Endothelial cell of umbilical vein (primary cell): ENCODE measurements at regions not wholly inside any gene's neighbourhood (a gene's known extent, or its start where the extent isn't known, plus 50 kb on each side); places are given as distances from the start of the nearest gene placed in this dataset.

Experiments used
- BruUV-seq: library from RNA; stranded (reverse); fragments of 400-500 nt; replicated peaks from 2 replicates; lab custom pipeline; 2021; lab: Mats Ljungman, UMichigan
- CTCF ChIA-PET: fragments of 300-600, 350-600 bp; sonication (Branson Sonifier 250); formaldehyde crosslinking; loops from one replicate; lab custom pipeline; 2021; ENCODE audit warnings: antibody characterized with exemption, inconsistent platforms; lab: Charles Lee
- POLR2A ChIA-PET: fragments of 300-600, 350-600 bp; sonication (Branson Sonifier 250); formaldehyde crosslinking; loops from one replicate; lab custom pipeline; 2021; ENCODE audit warnings: antibody characterized with exemption, inconsistent platforms; lab: Charles Lee
- DNase-seq: peaks from one replicate; pipeline ENCODE4 v3.0.0-alpha.2; 2011; ENCODE audit warnings: low read depth, low spot score
- FAIRE-seq: peaks from 2 replicates; lab custom pipeline; 2011; peaks lifted over from hg19 to GRCh38; lab: Jason Lieb, UNC
- H2AFZ ChIP-seq: 2 replicates; pipeline ENCODE4 v1.6.0; 2012; ENCODE audit warnings: low read depth, low read length, control low read depth, inconsistent platforms
- H3K27ac ChIP-seq: 2 replicates; pipeline ENCODE4 v1.5.1; 2011; ENCODE audit warnings: low read depth, mild to moderate bottlenecking, control low read depth, low read length, moderate library complexity; ENCODE audit not compliant: insufficient read depth
- H3K27me3 ChIP-seq, 2 experiments: 2 replicates each; pipeline versions ENCODE4 v1.6.0 to v1.6.1; 2011; ENCODE audit warnings: low read length in 2 of 2, mixed read lengths in 1 of 2; ENCODE audit not compliant: control insufficient read depth in 2 of 2, insufficient read depth in 2 of 2
- H3K36me3 ChIP-seq, 2 experiments: 2 replicates in 1 of 2; 3 replicates in 1 of 2; pipeline ENCODE4 v1.5.1; 2011; ENCODE audit warnings: low read length in 2 of 2, mild to moderate bottlenecking in 1 of 2, moderate library complexity in 1 of 2; ENCODE audit not compliant: control insufficient read depth in 2 of 2, insufficient read depth in 2 of 2; ENCODE audit errors: extremely low read depth in 1 of 2
- H3K4me1 ChIP-seq: 3 replicates; pipeline ENCODE4 v1.5.1; 2011; ENCODE audit warnings: mild to moderate bottlenecking, low read length; ENCODE audit not compliant: control insufficient read depth, insufficient read depth; ENCODE audit errors: extremely low read depth
- H3K4me2 ChIP-seq: 2 replicates; pipeline ENCODE4 v1.6.1; 2011; ENCODE audit warnings: low read length, control low read depth, mixed read lengths; ENCODE audit not compliant: insufficient read depth
- H3K4me3 ChIP-seq, 3 experiments: fragments of 200-600 bp in 1 of 3; sonication (generic), shearing (Covaris generic) in 1 of 3; replicated peaks in 1 of 3; 2 replicates each; pipeline ENCODE4 v1.5.1; 2011 to 2016; ENCODE audit warnings: control low read depth in 3 of 3, low read length in 3 of 3, mild to moderate bottlenecking in 2 of 3, inconsistent platforms in 1 of 3, low read depth in 1 of 3, moderate library complexity in 1 of 3; ENCODE audit not compliant: insufficient read depth in 1 of 3
- H3K79me2 ChIP-seq: 2 replicates; pipeline ENCODE4 v1.6.0; 2012; ENCODE audit warnings: low read length, inconsistent platforms; ENCODE audit not compliant: control insufficient read depth, insufficient read depth
- H3K9ac ChIP-seq: replicated peaks from 2 replicates; pipeline ENCODE3; 2011; ENCODE audit warnings: low read length, control low read depth; ENCODE audit not compliant: insufficient read depth; ENCODE audit errors: extremely low read depth
- H3K9me1 ChIP-seq: replicated peaks from 3 replicates; pipeline ENCODE4 v1.6.0; 2011; ENCODE audit warnings: mild to moderate bottlenecking, low read length; ENCODE audit not compliant: control insufficient read depth, insufficient read depth; ENCODE audit errors: extremely low read depth
- H3K9me3 ChIP-seq: replicated peaks from 2 replicates; pipeline ENCODE4 v1.5.1; 2012; ENCODE audit warnings: low read length, inconsistent platforms; ENCODE audit not compliant: control insufficient read depth, insufficient read depth
- H4K20me1 ChIP-seq: replicated peaks from 2 replicates; pipeline ENCODE3; 2011; ENCODE audit warnings: mild to moderate bottlenecking, low read length; ENCODE audit not compliant: control insufficient read depth, insufficient read depth; ENCODE audit errors: extremely low read depth
- FOS ChIP-seq: IDR thresholded peaks from 2 replicates; pipeline ENCODE4 v1.6.1; 2011; ENCODE audit warnings: mild to moderate bottlenecking, low read length, moderate library complexity, borderline replicate concordance; ENCODE audit not compliant: insufficient read depth
- GATA2 ChIP-seq: IDR thresholded peaks from 2 replicates; pipeline ENCODE4 v1.7.0; 2011; ENCODE audit warnings: low read depth, mild to moderate bottlenecking, moderate library complexity, mixed read lengths, low read length; ENCODE audit not compliant: insufficient read length, insufficient read depth
- POLR2A ChIP-seq: IDR thresholded peaks from 2 replicates; pipeline ENCODE4 v1.6.1; 2012; ENCODE audit warnings: low read depth, mild to moderate bottlenecking, control low read depth, low read length
- POLR2AphosphoS5 ChIP-seq: IDR thresholded peaks from 2 replicates; pipeline ENCODE4 v1.6.1; 2012; ENCODE audit warnings: low read depth, mild to moderate bottlenecking, control low read depth, low read length, moderate library complexity; ENCODE audit not compliant: insufficient read depth
- dilution Hi-C: fragments of 300-500 bp; cut with MboI; formaldehyde crosslinking; loops from one replicate; pipeline ENCODE4 v1.15.0; 2019; ENCODE audit warnings: low sequenced_read_pairs; ENCODE audit not compliant: extremely low pct_ligation_motif_present
- intact Hi-C: fragments of 100-400 bp; cut with micrococcal nuclease; formaldehyde crosslinking; loops from one replicate; pipeline ENCODE4 v1.10.0; 2022
- TF ChIP-seq, protein P1 (sequence below): IDR thresholded peaks from 2 replicates; pipeline ENCODE4 v1.6.1; 2011; ENCODE audit not compliant: insufficient read depth, insufficient read length

GRCh38 chr6:76466286-76466685 is 393.8 kb upstream of the IMPG1 start:
- Histone ChIP-seq H3K27ac (no peak overlapping the region), H3K9me3 (no peaks in the 10 kb centered on the region), H3K4me2 (no peak overlapping the region), H3K9ac (no peak overlapping the region), H3K79me2 (no peaks in the 10 kb centered on the region), H3K4me1 (no peaks in the 10 kb centered on the region), H3K9me1 (no peaks in the 10 kb centered on the region), H4K20me1 (no peaks in the 10 kb centered on the region), H3K27me3 (no peaks in the 10 kb centered on the region), H3K36me3 (no peaks in the 10 kb centered on the region), H2AFZ (no peak overlapping the region), H3K4me3 (no peak overlapping the region)
- ChIA-PET POLR2A (no interaction called here), CTCF (interaction anchor here (0.6 kb wide), 1 partner anchor 9 kb away, joined by 3 read pairs; no protein-coding TSS in a partner anchor)
- intact Hi-C loops (no loop called here), dilution Hi-C loops (no loop called here)
- DNase-seq (no peak), FAIRE-seq (no peak)
- TF ChIP-seq, protein P1, sequence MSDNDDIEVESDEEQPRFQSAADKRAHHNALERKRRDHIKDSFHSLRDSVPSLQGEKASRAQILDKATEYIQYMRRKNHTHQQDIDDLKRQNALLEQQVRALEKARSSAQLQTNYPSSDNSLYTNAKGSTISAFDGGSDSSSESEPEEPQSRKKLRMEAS: no peak
- TF ChIP-seq GATA2 (no peak), FOS (no peak), POLR2A (no peak)
- BruUV-seq: no TSS peak

DNA sequence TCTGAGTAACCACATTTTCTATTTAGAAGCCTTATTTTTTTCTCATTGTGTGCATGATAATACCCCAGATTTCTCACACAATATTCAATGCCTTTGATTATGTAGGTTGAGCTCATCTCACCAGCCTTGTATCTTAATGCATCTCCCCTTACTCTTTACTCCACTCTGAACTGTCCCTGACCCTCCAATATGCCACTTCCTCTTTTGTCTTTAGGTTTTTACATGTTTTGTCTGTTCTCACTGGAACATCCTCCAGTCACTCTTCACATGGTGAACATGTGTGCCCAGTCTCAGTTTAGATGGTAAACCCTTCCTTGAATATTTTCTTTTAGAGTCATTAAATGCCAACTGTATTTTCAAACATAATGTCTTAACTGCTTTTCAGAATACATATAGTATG is 392.9 kb upstream of the IMPG1 start:
- Histone ChIP-seq H2AFZ (no peak overlapping the region), H3K9me3 (no peaks in the 10 kb centered on the region), H3K4me3 (no peak overlapping the region), H4K20me1 (no peaks in the 10 kb centered on the region), H3K9me1 (no peaks in the 10 kb centered on the region), H3K27ac (no peak overlapping the region), H3K4me2 (no peak overlapping the region), H3K79me2 (no peaks in the 10 kb centered on the region), H3K36me3 (no peaks in the 10 kb centered on the region), H3K4me1 (no peaks in the 10 kb centered on the region), H3K27me3 (no peaks in the 10 kb centered on the region), H3K9ac (no peak overlapping the region)
- ChIA-PET POLR2A (no interaction called here), CTCF (no interaction called here)
- intact Hi-C loops (no loop called here), dilution Hi-C loops (no loop called here)
- BruUV-seq: no TSS peak
- DNase-seq: no peak
- TF ChIP-seq, protein P1: no peak
- no peak for TF ChIP-seq POLR2AphosphoS5
- FAIRE-seq: no peak
